ENCODE measurements at regions not wholly inside any gene's neighbourhood (a gene's known extent, or its start where the extent isn't known, plus 50 kb on each side); places are given as distances from the start of the nearest gene placed in this dataset.

GRCh38 chr5:102611312-102611711 is 112.5 kb upstream of the SLCO6A1 start:
- TF ChIP-seq ZNF571 (tag by site-specific recombination; IDR thresholded peaks at IDR 0.05), result no peak
- TF ChIP-seq ZNF37A (tag by site-specific recombination; IDR thresholded peaks at IDR 0.05), result no peak
- no peak for TF ChIP-seq CTCF (tag by site-specific recombination; IDR thresholded peaks at IDR 0.05)
- TF ChIP-seq ZNF580 (tag by site-specific recombination; IDR thresholded peaks at IDR 0.05), result no peak
- TF ChIP-seq ELK4 (IDR thresholded peaks at IDR 0.05; ENCODE audit: borderline replicate concordance, low read depth, low read length), result no peak
- no peak for TF ChIP-seq REST (tag by site-specific recombination; IDR thresholded peaks at IDR 0.05)
- TF ChIP-seq ZNF223 (tag by site-specific recombination; IDR thresholded peaks at IDR 0.05), result no peak
